ENCODE measurements at regions not wholly inside any gene's neighbourhood (a gene's known extent, or its start where the extent isn't known, plus 50 kb on each side); places are given as distances from the start of the nearest gene placed in this dataset.

GRCh38 chr2:155703917-155704316 is 628.6 kb downstream of the NR4A2 start:
- TF ChIP-seq CTCF (IDR thresholded peaks at IDR 0.05) (no peak), EP300 (IDR thresholded peaks at IDR 0.05) (no peak), POLR2A (IDR thresholded peaks at IDR 0.05) (no peak), POLR2AphosphoS5 (IDR thresholded peaks at IDR 0.05) (no peak)

Measured in gastroesophageal sphincter (tissue), 3 donors.